Muscle of leg (tissue), 3 donors: ENCODE measurements at regions not wholly inside any gene's neighbourhood (a gene's known extent, or its start where the extent isn't known, plus 50 kb on each side); places are given as distances from the start of the nearest gene placed in this dataset.
"Not testable (repeated sequence)": the region's sequence is repeated elsewhere in the genome, so short reads cannot be mapped to it uniquely, and the experiment has no call there.

Experiments
- DNase-seq: peaks from one replicate; pipeline ENCODE4 v3.0.0; 2013
- H3K27ac ChIP-seq: one replicate; pipeline ENCODE4 v1.5.1; 2013; ENCODE audit warnings: mild to moderate bottlenecking, low read length, control low read depth
- H3K27me3 ChIP-seq: one replicate; pipeline ENCODE4 v1.6.1; 2013; ENCODE audit warnings: low read length; ENCODE audit not compliant: control insufficient read depth, insufficient read depth
- H3K36me3 ChIP-seq: one replicate; pipeline ENCODE4 v1.6.1; 2013; ENCODE audit warnings: low read length; ENCODE audit not compliant: control insufficient read depth, insufficient read depth
- H3K4me1 ChIP-seq: one replicate; pipeline ENCODE4 v1.6.1; 2013; ENCODE audit warnings: low read length; ENCODE audit not compliant: control insufficient read depth, insufficient read depth
- H3K4me3 ChIP-seq: one replicate; pipeline ENCODE4 v1.5.1; 2013; ENCODE audit warnings: low read length, control low read depth
- H3K9me3 ChIP-seq: replicated peaks from 2 replicates; pipeline ENCODE4 v1.6.1; 2013; ENCODE audit warnings: low read depth, low read length; ENCODE audit not compliant: control insufficient read depth
- WGBS: methylation state at CpG from one replicate; pipeline ENCODE4 v1.1.5; 2013; ENCODE audit warnings: missing lambda C conversion rate; ENCODE audit not compliant: insufficient coverage; 5-methylcytosine and 5-hydroxymethylcytosine counted together

DNA sequence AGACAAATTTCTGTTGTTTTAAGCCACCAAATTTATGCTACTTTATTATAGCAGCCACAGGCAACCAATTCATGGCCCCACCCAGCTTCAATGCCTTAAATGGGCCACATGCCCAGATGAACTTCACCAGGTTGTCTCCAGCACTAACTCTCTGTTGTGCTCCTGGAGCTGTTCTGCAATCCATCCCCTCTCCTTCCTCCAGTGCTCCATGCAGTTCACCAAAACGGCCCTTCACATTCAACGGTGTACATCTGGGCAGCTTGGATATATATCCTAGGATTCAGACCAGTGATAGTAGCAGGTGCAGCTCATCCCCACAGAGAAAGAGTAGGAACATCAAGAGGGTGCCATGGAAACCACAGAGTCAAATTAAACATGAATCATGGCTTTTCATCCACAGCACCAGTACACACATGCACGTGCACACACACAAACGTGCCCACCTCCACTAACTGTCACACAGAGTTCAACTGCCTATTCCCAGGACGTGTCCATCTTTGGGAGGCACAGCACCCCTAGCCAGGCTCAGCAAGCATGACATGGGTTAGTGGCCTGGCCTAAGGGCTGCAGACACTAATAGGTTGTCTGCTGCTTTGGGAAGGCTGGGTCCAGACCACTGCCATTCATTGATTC is 134.5 kb downstream of the MED10 start:
- DNase-seq = no peak
- Histone ChIP-seq H3K36me3 (no peaks in the 10 kb centered on the region), H3K9me3 (no peaks in the 10 kb centered on the region), H3K4me1 (no peaks in the 10 kb centered on the region), H3K4me3 (no peak overlapping the region), H3K27ac (no peak overlapping the region), H3K27me3 (no peaks in the 10 kb centered on the region)
- WGBS = 78% methylated on average over 4 of the region's 5 CpGs

DNA sequence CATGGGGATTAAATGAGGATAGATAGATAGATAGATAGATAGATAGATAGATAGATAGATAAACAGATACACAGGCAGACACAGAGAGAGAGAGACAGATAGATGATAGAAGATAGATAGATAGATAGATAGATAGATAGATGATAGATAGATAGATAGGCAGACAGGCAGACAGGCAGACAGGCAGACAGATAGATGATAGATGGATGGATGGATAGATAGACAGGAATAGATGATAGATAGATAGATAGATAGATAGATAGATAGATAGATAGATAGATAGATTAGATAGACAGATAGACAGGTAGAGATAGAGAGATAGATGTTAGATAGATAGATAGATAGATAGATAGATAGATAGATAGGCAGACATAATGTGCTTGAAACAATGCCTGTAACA is 137.3 kb downstream of the MED10 start:
- H3K4me1 ChIP-seq, H3K27me3 ChIP-seq: not testable (repeated sequence)

DNA sequence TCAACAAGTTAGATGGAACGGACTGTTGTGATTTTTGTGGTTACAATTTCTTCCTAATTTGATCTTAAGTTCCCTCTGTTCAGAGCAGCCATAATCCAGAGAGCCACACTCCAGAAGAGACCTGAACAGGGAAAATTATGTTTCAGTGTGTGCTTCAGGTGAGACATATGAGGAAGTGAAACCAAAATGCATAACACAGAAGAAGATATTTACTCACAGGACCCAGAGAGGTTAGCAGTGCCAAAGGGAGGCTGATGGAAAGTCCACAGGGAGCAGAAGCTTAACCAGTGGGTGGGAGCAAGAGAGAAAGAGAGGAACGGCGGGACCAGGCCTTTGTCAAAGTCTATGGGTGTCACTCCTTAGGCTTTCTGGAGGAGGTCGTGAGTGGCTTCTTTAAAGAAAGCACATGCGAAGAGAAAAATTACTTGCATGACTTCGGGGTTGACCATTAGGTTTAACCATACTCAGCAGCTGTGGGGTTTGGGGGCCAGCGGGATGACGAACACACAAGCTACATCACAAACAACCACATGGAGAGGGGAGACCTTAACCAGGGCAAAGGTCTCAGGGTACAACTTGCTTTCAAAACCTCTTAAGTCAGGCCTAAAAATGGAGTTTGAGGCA is 141.4 kb downstream of the MED10 start:
- no peaks in the 10 kb centered on the region for H3K36me3 ChIP-seq
- no peak for DNase-seq
- no peak overlapping the region for H3K27ac ChIP-seq
- WGBS = 79% methylated on average over 2 of the region's 8 CpGs
- no peaks in the 10 kb centered on the region for H3K9me3 ChIP-seq
- H3K4me1 ChIP-seq = no peaks in the 10 kb centered on the region
- no peaks in the 10 kb centered on the region for H3K27me3 ChIP-seq
- no peak overlapping the region for H3K4me3 ChIP-seq

More for the DNA sequence above, 137.3 kb downstream of the MED10 start:
- not testable (repeated sequence) for H3K27ac ChIP-seq, H3K4me3 ChIP-seq, H3K9me3 ChIP-seq, DNase-seq, H3K36me3 ChIP-seq

DNA sequence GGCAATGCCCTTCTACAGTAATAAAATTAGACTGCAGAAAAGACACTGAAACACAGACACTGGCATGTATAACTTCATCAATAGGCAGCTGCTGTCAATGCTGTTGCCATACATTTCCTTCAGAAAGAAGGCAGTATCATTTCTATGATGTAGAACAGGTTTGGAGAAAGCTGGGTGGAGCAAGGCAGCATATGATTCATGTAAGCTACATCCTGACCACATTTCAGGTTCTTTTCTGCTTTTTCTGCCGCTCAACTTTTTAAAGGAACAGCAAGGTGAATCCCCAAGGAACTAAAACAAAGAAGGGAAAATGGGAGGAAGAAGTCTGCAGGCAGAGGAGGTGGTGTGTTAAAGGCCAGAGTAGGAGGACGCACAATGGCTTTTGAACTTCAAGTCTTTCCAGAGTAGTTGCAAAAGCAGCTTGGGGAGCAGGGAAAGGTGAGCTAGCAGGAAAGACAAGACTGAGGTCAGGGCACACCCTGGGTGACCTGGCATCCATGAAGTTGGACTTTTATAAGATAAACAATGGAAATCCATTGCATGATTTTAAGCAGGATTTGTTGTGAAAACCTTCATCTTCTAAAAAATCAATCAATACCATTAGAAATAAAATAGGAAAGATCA is 142.1 kb downstream of the MED10 start:
- WGBS = 80% methylated on average over 1 of the region's 2 CpGs
- H3K4me3 ChIP-seq = no peak overlapping the region

DNA sequence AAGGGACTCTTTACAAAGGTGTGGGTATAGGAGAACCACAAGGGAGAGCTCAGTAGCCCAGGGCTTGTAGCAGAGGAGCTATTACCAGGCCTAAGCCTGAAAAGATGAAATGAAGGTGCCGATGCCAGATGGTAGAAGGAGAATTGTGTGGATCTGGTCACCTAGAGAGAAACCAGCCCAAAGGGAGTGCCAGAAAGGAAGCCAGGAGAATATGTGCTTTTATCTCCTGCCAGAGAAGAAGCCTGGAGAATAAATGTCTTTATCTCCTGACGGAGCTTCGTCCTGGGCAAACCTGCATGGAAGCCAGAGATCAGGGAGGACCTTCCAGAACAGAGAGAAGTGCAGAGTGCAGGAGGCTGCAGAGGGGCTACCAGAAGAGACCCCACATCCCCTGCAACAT is 142.6 kb downstream of the MED10 start:
- 81% methylated on average over 3 of the region's 3 CpGs for WGBS
- Histone ChIP-seq H3K27me3 (no peaks in the 10 kb centered on the region), H3K4me3 (no peak overlapping the region), H3K9me3 (no peaks in the 10 kb centered on the region), H3K27ac (no peak overlapping the region), H3K36me3 (no peaks in the 10 kb centered on the region), H3K4me1 (no peaks in the 10 kb centered on the region)
- no peak for DNase-seq

More for the DNA sequence above, 142.1 kb downstream of the MED10 start:
- Histone ChIP-seq H3K27me3 (no peaks in the 10 kb centered on the region), H3K9me3 (no peaks in the 10 kb centered on the region), H3K27ac (no peak overlapping the region), H3K36me3 (no peaks in the 10 kb centered on the region), H3K4me1 (no peaks in the 10 kb centered on the region)
- no peak for DNase-seq

DNA sequence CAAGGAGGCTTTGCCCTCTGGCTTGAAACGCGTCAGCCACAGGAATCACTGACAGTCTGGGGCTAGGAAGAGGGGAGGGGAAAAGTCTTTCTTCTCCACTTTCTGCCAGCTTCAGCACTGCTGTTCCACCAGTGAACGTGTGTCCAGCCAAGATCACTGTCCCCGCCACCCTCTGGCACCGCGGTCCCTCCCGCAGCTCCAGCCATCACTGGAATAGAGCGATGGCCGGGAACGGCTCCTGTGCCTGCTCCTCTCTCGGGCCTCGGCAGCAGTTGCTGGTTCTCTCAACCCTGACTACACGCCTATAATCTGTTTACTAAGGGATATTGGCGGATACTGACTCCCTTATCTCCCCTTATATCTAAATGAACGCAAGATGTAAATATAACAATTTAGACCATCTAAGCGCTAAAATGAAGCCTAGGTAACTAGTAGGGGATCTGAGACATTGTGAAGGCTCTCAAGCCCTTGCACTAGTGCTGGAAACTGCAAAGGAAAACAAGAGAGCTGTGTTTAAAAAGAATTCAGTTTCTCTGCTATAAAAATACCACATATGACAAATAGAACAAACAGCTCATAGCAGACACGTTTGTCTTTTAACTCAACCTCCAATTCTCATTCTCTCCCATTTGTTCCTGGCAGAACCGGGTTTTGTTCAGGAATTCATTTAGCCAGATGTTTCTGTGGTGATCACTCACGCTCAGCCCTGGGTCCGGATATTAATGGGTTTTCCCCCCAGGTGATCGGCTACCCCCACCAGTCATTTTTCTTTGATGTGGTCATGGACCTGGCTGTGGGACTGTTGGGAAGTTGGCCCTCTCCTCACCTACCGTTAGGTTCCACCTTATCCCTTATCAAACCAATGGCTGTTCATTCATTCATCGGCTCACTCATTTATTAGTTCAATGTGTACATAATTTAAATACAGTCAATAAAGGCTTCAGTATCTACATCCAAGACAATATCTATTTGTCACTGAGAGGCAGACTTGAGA is 149.8 kb downstream of the MED10 start:
- no peaks in the 10 kb centered on the region for H3K27me3 ChIP-seq
- H3K9me3 ChIP-seq = no peaks in the 10 kb centered on the region
- no peaks in the 10 kb centered on the region for H3K36me3 ChIP-seq
- 80% methylated on average over 12 of the region's 23 CpGs for WGBS
- H3K4me3 ChIP-seq = no peak overlapping the region
- H3K27ac ChIP-seq = no peak overlapping the region
- DNase-seq = no peak
- no peaks in the 10 kb centered on the region for H3K4me1 ChIP-seq

- Histone ChIP-seq H3K27me3 (no peaks in the 10 kb centered on the region), H3K4me1 (no peaks in the 10 kb centered on the region), H3K36me3 (no peaks in the 10 kb centered on the region), H3K27ac (no peak overlapping the region), H3K4me3 (no peak overlapping the region), H3K9me3 (no peaks in the 10 kb centered on the region)
- no peak for DNase-seq
- WGBS = 68% methylated on average over 4 of the region's 7 CpGs
Observed at GRCh38 chr5:6225121-6225607, 153.2 kb downstream of the MED10 start.

GRCh38 chr5:6224406-6224805 is 153.9 kb downstream of the MED10 start:
- WGBS = 90% methylated on average over 2 of the region's 5 CpGs
- Histone ChIP-seq H3K36me3 (no peaks in the 10 kb centered on the region), H3K27me3 (no peaks in the 10 kb centered on the region), H3K4me3 (no peak overlapping the region), H3K27ac (no peak overlapping the region), H3K9me3 (no peaks in the 10 kb centered on the region), H3K4me1 (no peaks in the 10 kb centered on the region)
- no peak for DNase-seq

- DNase-seq = no peak
- H3K9me3 ChIP-seq = no peaks in the 10 kb centered on the region
- H3K4me1 ChIP-seq = no peaks in the 10 kb centered on the region
- WGBS = 85% methylated on average over 2 of the region's 2 CpGs
- no peaks in the 10 kb centered on the region for H3K27me3 ChIP-seq
- no peak overlapping the region for H3K4me3 ChIP-seq
- no peak overlapping the region for H3K27ac ChIP-seq
- H3K36me3 ChIP-seq = no peaks in the 10 kb centered on the region
Observed at GRCh38 chr5:6222899-6223298, 155.4 kb downstream of the MED10 start.

DNA sequence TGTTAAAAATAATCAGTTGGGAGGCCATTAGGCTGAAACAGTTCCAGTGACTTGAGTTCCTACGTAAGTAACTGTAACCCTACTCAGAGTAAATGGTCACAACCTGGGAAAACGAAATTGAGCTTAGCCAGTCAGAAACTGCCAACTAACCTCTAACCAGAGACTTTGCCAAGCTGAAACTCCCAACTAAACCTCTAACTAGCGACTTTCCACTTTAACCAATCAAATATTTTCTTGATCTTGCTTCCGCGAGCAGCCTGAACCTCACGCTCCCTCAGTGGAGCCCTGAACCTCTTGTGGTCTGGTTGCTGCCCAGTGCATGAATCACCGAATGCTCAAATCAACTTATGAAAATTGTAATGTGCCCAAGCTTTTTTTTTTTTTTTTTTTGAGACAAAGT is 156.2 kb downstream of the MED10 start:
- 93% methylated on average over 5 of the region's 7 CpGs for WGBS

More for the DNA sequence above, 156.2 kb downstream of the MED10 start:
- no peaks in the 10 kb centered on the region for H3K27me3 ChIP-seq
- H3K36me3 ChIP-seq = no peaks in the 10 kb centered on the region
- no peak overlapping the region for H3K4me3 ChIP-seq
- H3K27ac ChIP-seq = no peak overlapping the region
- no peaks in the 10 kb centered on the region for H3K4me1 ChIP-seq
- no peaks in the 10 kb centered on the region for H3K9me3 ChIP-seq
- no peak for DNase-seq
